HG03025 (cell line): ENCODE measurements at regions not wholly inside any gene's neighbourhood (a gene's known extent, or its start where the extent isn't known, plus 50 kb on each side); places are given as distances from the start of the nearest gene placed in this dataset.

Source experiments
- ATAC-seq: cut with Tn5 transposase; IDR thresholded peaks from one replicate; pipeline ENCODE4 v1.9.1; 2021; ENCODE audit warnings: mild to moderate bottlenecking, moderate library complexity; ENCODE audit not compliant: unreplicated experiment, low FRiP score

DNA sequence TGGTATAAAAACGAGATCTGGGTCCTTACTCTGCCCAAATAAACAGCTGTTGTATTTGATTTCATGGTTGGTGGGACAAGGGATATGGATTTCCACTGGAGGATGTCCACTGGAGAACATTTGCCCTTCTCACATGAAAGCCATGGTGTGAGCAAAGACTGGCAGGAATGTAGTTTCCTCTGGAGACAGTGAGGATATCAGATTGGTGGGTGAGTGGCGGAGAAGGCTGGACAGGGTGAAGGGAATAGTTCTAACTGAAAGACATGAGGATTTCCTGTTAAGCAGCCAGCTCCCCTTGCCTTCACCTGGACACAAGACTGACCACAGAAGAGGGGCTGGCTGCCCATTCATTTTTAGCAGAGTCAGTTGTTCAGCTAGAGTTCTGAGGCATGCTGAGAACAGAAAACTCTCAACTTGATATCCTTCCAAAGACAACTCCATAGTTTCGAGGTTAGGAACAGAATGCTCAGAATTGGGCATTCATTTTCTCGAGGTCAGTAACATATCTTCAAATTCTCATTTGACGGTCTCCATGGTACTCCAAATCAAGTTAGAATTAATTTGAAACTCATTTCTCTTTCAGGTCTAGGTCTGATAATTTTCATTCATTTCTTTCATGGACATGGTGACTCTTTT lies 365.7 kb downstream of the LRIG3 start:
- ATAC-seq = no peak

GRCh38 chr12:58557171-58557570 lies 363.1 kb downstream of the LRIG3 start:
- ATAC-seq = no peak

- no peak for ATAC-seq
Observed at GRCh38 chr12:58557661-58558060, 362.6 kb downstream of the LRIG3 start.

- ATAC-seq = no peak
Observed at GRCh38 chr12:58563621-58564020, 356.7 kb downstream of the LRIG3 start.

- no peak for ATAC-seq
Observed at GRCh38 chr12:58564721-58565120, 355.6 kb downstream of the LRIG3 start.

- ATAC-seq = no peak
Observed at GRCh38 chr12:58566599-58566998, 353.7 kb downstream of the LRIG3 start.

- no peak for ATAC-seq
Observed at GRCh38 chr12:58567189-58567588, 353.1 kb downstream of the LRIG3 start.

DNA sequence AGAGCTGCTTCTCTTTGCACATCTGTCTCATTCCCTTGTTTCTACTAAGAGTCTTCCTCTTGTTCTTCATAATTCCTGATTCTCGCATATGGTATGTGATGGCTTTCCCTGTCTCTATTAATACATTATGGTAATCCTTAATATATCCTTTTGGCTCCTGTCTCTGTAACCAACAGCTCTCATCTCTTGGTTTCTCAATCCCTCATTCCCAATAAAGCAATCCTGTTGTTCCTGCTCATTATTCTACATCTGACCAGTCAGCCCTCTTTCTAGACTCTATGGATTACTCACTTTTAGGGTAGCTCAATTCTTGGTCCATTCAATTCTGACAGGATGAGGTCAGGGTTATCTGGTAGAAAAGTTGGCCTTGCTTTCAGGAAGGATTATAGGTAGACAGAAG lies 349.9 kb downstream of the LRIG3 start:
- ATAC-seq = no peak

DNA sequence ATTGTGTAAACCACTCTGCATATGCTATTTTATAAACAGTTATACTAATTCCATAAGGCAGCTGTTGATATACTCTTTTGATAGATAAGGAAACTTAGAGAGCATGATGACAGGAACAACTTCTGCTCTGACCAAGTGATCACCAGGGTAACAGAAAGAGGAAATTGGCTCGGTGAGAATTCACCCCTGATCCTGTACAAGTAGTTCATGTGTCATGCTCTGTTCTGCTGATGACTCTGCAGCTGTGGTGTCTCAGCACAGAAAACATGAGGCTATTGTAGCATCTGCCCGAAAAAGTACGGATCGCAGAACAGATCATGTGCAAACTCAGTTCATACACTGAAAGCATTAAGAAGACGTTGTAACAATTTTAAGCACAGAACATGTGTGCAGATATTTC lies 345.0 kb downstream of the LRIG3 start:
- no peak for ATAC-seq

- no peak for ATAC-seq
Observed at GRCh38 chr12:58576081-58576480, 344.2 kb downstream of the LRIG3 start.

DNA sequence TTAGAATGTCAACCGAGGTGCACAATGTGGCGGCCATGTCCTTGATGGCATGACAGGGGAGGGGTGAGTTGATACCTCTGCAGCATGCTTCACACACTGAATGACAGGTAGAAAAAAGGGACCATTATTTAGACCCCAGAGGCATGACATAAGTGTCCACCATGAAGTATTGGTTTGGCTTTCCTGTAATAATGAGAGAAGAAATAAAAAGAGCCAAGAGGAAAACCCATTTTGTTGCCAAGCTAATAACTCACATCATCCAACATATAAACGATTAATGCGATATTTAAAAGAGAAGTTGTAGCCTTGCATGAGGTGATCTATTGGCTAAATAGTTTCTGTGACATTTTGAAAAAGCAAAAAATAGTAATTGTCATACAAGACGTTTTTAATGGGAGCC lies 343.4 kb downstream of the LRIG3 start:
- no peak for ATAC-seq

- no peak for ATAC-seq
Observed at GRCh38 chr12:58580095-58580494, 340.2 kb downstream of the LRIG3 start.

DNA sequence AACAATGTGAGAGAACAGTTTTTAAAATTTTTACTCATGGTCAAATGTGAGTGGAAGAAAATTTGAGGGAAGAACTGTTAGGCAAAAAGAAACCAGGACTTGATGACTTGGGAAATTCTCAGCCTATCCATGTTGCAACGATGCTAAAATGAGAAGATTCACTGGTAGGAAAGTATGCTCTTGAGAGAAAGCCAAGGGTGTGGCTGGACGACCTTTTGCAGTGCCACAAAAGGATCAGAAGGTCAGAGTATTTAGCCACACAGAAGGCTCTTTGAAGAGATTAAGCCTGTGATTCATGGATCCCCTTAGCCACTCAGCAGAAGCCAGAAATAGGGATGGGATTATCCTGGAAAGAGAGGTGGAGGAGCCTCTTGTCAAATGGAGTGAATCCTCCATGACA lies 336.8 kb downstream of the LRIG3 start:
- no peak for ATAC-seq

DNA sequence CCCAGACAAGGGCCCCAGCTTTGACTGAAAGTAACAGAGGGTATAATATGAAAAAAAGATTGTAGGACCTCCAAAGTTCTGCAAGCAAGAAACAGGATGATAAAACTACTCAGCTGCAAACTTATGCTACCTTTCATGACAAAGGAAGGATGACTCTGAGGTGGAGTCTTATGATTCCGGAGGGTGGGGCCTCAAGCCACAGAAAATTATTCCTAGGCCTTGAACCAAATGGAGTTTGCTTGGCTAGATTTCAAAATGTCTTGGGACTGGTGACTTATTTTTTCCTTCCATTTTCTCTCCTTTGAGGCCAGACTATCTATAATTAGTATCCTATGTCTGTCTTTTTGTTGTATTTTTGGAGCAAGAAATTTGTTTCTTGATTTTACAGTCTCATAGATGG lies 336.4 kb downstream of the LRIG3 start:
- no peak for ATAC-seq

- no peak for ATAC-seq
Observed at GRCh38 chr12:58584880-58585279, 335.4 kb downstream of the LRIG3 start.

DNA sequence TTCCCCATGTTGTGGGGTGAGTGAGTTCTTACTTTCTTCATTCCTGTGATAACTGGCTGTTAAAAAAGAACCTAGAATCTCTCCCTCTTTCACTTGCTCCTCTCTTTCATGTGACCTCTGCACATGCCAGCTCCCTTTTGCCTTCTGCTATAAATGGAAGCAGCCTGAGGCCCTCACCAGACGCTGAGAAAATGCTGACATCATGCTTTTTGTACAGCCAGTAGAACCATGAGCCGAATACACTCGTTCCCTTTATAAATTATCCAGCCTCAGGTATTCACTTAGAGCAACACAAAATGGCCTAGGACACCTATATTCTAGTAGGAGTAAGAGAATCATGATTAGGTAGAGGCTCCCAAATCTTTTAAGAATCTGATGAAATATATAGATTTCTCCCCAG lies 333.5 kb downstream of the LRIG3 start:
- no peak for ATAC-seq

GRCh38 chr12:58588770-58589169 lies 331.5 kb downstream of the LRIG3 start:
- ATAC-seq = no peak

- ATAC-seq = no peak
Observed at GRCh38 chr12:58592475-58593207, 327.7 kb downstream of the LRIG3 start.

DNA sequence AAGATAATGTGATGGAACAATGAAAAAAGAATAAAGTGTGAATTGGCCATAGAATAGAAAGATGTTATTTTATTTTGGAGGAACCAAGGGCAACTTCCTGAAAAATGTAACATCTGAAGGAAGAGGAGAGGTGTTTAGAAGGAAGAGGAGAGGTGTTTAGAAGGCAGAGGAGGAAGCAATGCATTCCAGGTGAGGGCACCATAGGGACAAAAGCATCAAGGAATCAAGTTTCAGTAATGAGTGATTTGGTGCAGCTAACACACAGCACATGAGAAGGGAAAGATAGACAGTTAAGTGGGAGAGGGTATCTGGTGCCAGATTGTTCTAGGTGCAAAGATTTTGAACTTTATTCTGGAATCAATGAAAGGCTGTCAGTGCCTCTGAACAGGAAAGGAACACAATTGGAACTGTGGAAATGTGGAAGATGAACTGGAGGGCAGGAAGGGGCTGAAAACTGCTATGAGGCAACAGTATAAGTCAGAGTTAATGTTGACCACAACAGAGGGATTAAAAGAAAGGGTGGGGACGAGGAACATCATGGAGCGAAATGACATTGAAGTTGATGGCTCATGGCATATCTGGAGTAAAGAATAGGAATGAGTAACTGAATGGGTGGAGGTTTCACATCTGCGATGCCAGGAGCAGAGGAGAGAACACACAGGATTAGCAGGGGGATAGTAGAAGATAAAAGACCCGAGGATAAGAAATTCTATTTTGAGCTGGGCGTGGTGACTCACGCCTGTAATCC lies 326.6 kb downstream of the LRIG3 start:
- ATAC-seq = no peak

DNA sequence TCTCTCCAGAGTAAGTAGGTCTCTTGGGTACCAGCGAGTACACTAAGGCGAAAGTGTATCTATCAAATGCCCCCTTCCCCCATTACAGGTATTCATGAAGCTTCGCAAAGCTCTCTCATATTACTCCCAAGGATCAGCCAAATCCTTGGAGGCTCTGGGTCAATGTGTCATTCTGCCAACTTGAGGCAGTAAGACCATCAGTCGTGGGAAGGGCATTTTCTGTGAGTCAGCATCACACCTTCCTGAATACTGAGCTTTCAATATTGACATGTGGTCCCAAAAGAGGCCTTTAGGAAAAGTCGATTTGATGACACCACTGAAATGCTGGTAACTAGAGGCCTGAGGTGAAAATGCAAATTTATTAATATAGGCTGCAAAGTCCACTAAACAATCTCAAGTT lies 323.9 kb downstream of the LRIG3 start:
- ATAC-seq = no peak

GRCh38 chr12:58601529-58601928 lies 318.8 kb downstream of the LRIG3 start:
- no peak for ATAC-seq

DNA sequence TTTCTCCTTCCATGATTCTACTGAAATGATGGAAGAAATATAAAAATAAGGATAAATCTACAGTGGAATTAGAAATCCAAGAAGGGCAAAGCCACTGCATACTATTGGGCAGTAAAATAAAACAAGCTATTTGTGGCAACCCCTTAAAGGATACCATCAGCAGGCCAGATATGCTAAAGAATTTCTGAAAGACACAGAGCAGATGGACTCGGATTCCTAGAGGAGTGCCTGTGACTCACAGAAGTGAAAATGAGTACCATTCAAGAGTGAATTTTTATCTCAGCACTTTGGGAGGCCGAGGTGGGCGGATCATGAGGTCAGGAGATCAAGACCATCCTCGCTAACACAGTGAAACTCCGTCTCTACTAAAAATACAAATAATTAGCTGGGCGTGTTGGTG lies 318.1 kb downstream of the LRIG3 start:
- no peak for ATAC-seq
